Left ventricle myocardium inferior (tissue), 1 donor: ENCODE measurements at regions not wholly inside any gene's neighbourhood (a gene's known extent, or its start where the extent isn't known, plus 50 kb on each side); places are given as distances from the start of the nearest gene placed in this dataset.
A peak's percentile ranks its signal among the peaks of the same experiment; 100 is the strongest.

ENCODE experiments used
- DNase-seq: peaks from one replicate; pipeline ENCODE4 v3.0.0-alpha.2; 2020
- H3K27ac ChIP-seq: fragments of 200-600 bp; replicated peaks from 2 replicates; pipeline ENCODE4 v1.8.0; 2021
- H3K27me3 ChIP-seq: fragments of 200-600 bp; 2 replicates; pipeline ENCODE4 v1.8.0; 2021; ENCODE audit warnings: low read depth
- H3K36me3 ChIP-seq: fragments of 200-600 bp; 2 replicates; pipeline ENCODE4 v1.8.0; 2021
- H3K4me1 ChIP-seq: fragments of 200-600 bp; 2 replicates; pipeline ENCODE4 v1.8.0; 2021
- H3K4me3 ChIP-seq: fragments of 200-600 bp; 2 replicates; pipeline ENCODE4 v1.8.0; 2021; ENCODE audit warnings: mild to moderate bottlenecking, moderate library complexity
- H3K9me3 ChIP-seq: fragments of 200-600 bp; replicated peaks from 2 replicates; pipeline ENCODE4 v1.8.0; 2021
- CTCF ChIP-seq: fragments of 200-600 bp; IDR thresholded peaks from 2 replicates; pipeline ENCODE4 v1.8.0; 2021; ENCODE audit warnings: antibody characterized with exemption, mild to moderate bottlenecking, borderline replicate concordance
- intact Hi-C: fragments of 100-400 bp; cut with micrococcal nuclease; formaldehyde crosslinking; loops from one replicate; pipeline ENCODE4 v1.11.0; 2022
- donor health status: DM: no; HTN: yes; CAD: no; lungs with severe emphysema.

GRCh38 chr5:36444582-36445418 lies 143.1 kb upstream of the RANBP3L start:
- Histone ChIP-seq H3K9me3 (no peaks in the 10 kb centered on the region), H3K27me3 (no peaks in the 10 kb centered on the region), H3K4me3 (no peak overlapping the region), H3K36me3 (no peaks in the 10 kb centered on the region), H3K4me1 (no peaks in the 10 kb centered on the region), H3K27ac (no peak overlapping the region)
- DNase-seq = peak; percentile 21
- no peak for TF ChIP-seq CTCF
- intact Hi-C loops = no loop called here

- Histone ChIP-seq H3K27ac (no peak overlapping the region), H3K4me3 (no peak overlapping the region), H3K27me3 (no peaks in the 10 kb centered on the region), H3K4me1 (no peaks in the 10 kb centered on the region), H3K9me3 (no peaks in the 10 kb centered on the region), H3K36me3 (no peaks in the 10 kb centered on the region)
- no peak for DNase-seq
- intact Hi-C loops = no loop called here
- no peak for TF ChIP-seq CTCF
These were observed 146.1 kb upstream of the RANBP3L start for GRCh38 chr5:36447776-36448175.

GRCh38 chr5:36450229-36451014 lies 148.7 kb upstream of the RANBP3L start:
- Histone ChIP-seq H3K4me1 (no peaks in the 10 kb centered on the region), H3K27me3 (no peaks in the 10 kb centered on the region), H3K36me3 (no peaks in the 10 kb centered on the region), H3K27ac (no peak overlapping the region), H3K9me3 (no peaks in the 10 kb centered on the region), H3K4me3 (no peak overlapping the region)
- intact Hi-C loops = no loop called here
- DNase-seq = no peak
- no peak for TF ChIP-seq CTCF

- Histone ChIP-seq H3K4me1 (no peaks in the 10 kb centered on the region), H3K36me3 (no peaks in the 10 kb centered on the region), H3K27me3 (no peaks in the 10 kb centered on the region), H3K9me3 (no peaks in the 10 kb centered on the region), H3K27ac (no peak overlapping the region), H3K4me3 (no peak overlapping the region)
- no peak for DNase-seq
- intact Hi-C loops = no loop called here
- no peak for TF ChIP-seq CTCF
These were observed 150.8 kb upstream of the RANBP3L start for GRCh38 chr5:36452424-36453006.

- H3K36me3 ChIP-seq = no peaks in the 10 kb centered on the region
- intact Hi-C loops = no loop called here
- no peak overlapping the region for H3K27ac ChIP-seq
- H3K4me1 ChIP-seq = no peaks in the 10 kb centered on the region
- H3K27me3 ChIP-seq = no peaks in the 10 kb centered on the region
- no peaks in the 10 kb centered on the region for H3K9me3 ChIP-seq
- no peak for TF ChIP-seq CTCF
- no peak for DNase-seq
- H3K4me3 ChIP-seq = no peak overlapping the region
These were observed 148.7 kb upstream of the SLC1A3 start for GRCh38 chr5:36457511-36458270.
